Bronchial epithelial cell (primary cell): ENCODE measurements at regions not wholly inside any gene's neighbourhood (a gene's known extent, or its start where the extent isn't known, plus 50 kb on each side); places are given as distances from the start of the nearest gene placed in this dataset.

Experiments
- DNase-seq: peaks from one replicate; pipeline ENCODE4 v3.0.0-alpha.2; 2010; ENCODE audit warnings: low read depth
- FAIRE-seq: peaks from 2 replicates; lab custom pipeline; 2011; peaks lifted over from hg19 to GRCh38; lab: Jason Lieb, UNC
- H3K27me3 ChIP-seq: 2 replicates; pipeline ENCODE4 v1.5.1; 2011; ENCODE audit warnings: low read length; ENCODE audit not compliant: control insufficient read depth, insufficient read depth
- H3K36me3 ChIP-seq: 2 replicates; pipeline ENCODE4 v1.5.1; 2011; ENCODE audit warnings: low read length; ENCODE audit not compliant: control insufficient read depth, insufficient read depth
- H3K4me3 ChIP-seq: 2 replicates; pipeline ENCODE4 v1.5.1; 2011; ENCODE audit warnings: mild to moderate bottlenecking, low read depth, low read length, control low read depth
- TF ChIP-seq, protein P1 (sequence below): IDR thresholded peaks from 2 replicates; pipeline ENCODE4 v1.5.1; 2011; ENCODE audit warnings: mild to moderate bottlenecking, moderate library complexity, low read length, control low read depth, inconsistent platforms; ENCODE audit not compliant: insufficient read depth, severe bottlenecking

DNA sequence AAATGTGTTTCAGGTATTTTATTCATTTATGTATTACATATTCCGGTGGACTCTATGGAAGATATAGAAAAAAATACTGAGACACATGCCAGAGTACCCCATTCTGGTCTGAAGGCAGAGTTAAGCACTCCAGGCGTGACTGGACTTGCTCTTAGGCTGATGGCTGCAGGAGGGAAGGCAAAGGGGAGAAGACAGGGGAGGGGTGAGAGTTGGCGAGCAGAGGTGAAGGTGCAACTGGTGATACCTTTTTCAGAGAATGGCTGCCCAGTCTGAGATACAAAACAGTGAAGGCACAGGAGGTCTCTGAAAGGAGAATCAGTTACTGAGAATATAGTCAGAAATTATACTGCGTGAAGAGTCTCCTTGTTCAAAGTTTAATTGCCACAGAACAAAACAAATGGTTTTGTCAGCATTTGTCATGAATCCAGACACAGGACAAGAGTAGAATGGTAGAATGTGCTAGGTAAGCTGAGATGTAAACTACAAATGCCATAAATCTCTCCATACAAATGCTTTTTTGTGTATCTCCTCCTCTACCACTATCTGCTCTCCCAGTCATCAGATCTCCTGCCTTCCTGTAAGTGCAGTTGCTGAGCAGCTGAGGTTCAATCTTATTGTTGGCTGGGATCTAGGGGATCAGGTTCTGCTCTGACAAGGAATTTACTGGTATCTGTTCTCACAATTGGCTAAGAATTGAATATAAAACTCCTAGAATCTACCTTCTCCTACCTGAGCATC lies 104.2 kb upstream of the DST start:
- H3K4me3 ChIP-seq: no peak overlapping the region
- H3K36me3 ChIP-seq: no peaks in the 10 kb centered on the region
- DNase-seq (peak; percentile 56), FAIRE-seq (no peak)
- TF ChIP-seq, protein P1, sequence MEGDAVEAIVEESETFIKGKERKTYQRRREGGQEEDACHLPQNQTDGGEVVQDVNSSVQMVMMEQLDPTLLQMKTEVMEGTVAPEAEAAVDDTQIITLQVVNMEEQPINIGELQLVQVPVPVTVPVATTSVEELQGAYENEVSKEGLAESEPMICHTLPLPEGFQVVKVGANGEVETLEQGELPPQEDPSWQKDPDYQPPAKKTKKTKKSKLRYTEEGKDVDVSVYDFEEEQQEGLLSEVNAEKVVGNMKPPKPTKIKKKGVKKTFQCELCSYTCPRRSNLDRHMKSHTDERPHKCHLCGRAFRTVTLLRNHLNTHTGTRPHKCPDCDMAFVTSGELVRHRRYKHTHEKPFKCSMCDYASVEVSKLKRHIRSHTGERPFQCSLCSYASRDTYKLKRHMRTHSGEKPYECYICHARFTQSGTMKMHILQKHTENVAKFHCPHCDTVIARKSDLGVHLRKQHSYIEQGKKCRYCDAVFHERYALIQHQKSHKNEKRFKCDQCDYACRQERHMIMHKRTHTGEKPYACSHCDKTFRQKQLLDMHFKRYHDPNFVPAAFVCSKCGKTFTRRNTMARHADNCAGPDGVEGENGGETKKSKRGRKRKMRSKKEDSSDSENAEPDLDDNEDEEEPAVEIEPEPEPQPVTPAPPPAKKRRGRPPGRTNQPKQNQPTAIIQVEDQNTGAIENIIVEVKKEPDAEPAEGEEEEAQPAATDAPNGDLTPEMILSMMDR: no peak
- no peaks in the 10 kb centered on the region for H3K27me3 ChIP-seq

DNA sequence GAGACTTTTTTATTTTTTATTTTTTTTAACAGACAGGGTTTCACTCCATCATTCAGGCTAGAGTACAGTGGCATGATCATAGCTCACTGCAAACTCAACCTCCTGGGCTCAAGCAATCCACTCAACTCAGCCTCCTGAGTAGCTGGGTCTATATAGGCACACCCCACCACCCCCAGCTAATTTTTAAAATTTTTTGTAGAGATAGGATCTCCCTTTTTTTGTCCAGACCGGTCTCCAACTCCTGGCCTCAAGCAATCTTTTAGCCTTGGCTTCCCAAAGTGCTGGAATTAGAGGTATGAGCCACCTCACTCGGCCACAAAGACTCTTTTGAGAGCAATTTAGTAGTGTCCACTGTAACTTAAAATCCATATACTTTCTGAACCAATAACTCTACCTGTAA lies 103.3 kb upstream of the DST start:
- TF ChIP-seq, protein P1: no peak
- no peak for DNase-seq
- Histone ChIP-seq H3K27me3 (no peaks in the 10 kb centered on the region), H3K4me3 (no peak overlapping the region), H3K36me3 (no peaks in the 10 kb centered on the region)
- FAIRE-seq: no peak

- Histone ChIP-seq H3K4me3 (no peak overlapping the region), H3K36me3 (no peaks in the 10 kb centered on the region), H3K27me3 (no peaks in the 10 kb centered on the region)
- DNase-seq: peak; percentile 7
- no peak for FAIRE-seq
- TF ChIP-seq, protein P1: no peak
These were observed 102.4 kb upstream of the DST start for GRCh38 chr6:56745081-56745480.

DNA sequence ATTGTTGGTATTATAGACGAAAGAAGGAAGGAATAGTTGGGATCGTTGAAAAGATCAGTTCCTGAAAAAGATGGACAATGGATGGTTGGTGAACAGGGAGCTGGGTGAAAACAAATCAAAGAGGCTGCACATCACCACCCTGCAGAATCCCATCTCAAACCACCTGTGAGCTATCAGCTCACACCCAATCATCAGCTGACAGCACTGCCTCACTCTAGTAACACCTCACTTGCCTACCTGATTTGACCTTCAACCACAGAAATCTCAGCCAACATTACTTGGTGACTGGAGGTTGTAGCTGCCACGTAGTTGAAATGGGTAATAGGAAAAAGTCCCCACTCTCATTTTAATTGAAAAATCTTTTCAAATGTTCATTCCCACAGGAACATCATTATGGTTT lies 101.8 kb upstream of the DST start:
- Histone ChIP-seq H3K27me3 (no peaks in the 10 kb centered on the region), H3K36me3 (no peaks in the 10 kb centered on the region), H3K4me3 (no peak overlapping the region)
- no peak for DNase-seq
- TF ChIP-seq, protein P1: no peak
- no peak for FAIRE-seq

GRCh38 chr6:56742122-56742791 lies 99.6 kb upstream of the DST start:
- TF ChIP-seq, protein P1: no peak
- FAIRE-seq: no peak
- Histone ChIP-seq H3K4me3 (no peak overlapping the region), H3K27me3 (no peaks in the 10 kb centered on the region), H3K36me3 (no peaks in the 10 kb centered on the region)
- peak; percentile 44 for DNase-seq
